KMS-11 (cell line): ENCODE measurements at regions not wholly inside any gene's neighbourhood (a gene's known extent, or its start where the extent isn't known, plus 50 kb on each side); places are given as distances from the start of the nearest gene placed in this dataset.

ENCODE experiments used
- H2AFZ ChIP-seq: fragments of 200-600 bp; sonication (generic); 2 replicates; pipeline ENCODE4 v1.6.1; 2016; ENCODE audit warnings: antibody characterized with exemption, mixed run types, low read depth
- H3K27ac ChIP-seq: fragments of 200-600 bp; sonication (generic); 2 replicates; pipeline ENCODE4 v1.6.1; 2016; ENCODE audit warnings: mild to moderate bottlenecking, mixed run types
- H3K27me3 ChIP-seq: fragments of 200-600 bp; sonication (generic); 2 replicates; pipeline ENCODE4 v1.6.1; 2017; ENCODE audit warnings: mild to moderate bottlenecking, low read depth, mixed run types, moderate library complexity; ENCODE audit not compliant: insufficient read depth
- H3K36me3 ChIP-seq: fragments of 200-600 bp; sonication (generic); 2 replicates; pipeline ENCODE4 v1.6.1; 2017; ENCODE audit warnings: mild to moderate bottlenecking, mixed run types; ENCODE audit not compliant: insufficient read depth
- H3K4me1 ChIP-seq: fragments of 200-600 bp; sonication (generic); 2 replicates; pipeline ENCODE4 v1.6.1; 2016; ENCODE audit warnings: mild to moderate bottlenecking, low read depth, mixed run types; ENCODE audit not compliant: poor library complexity, severe bottlenecking
- H3K4me2 ChIP-seq: fragments of 200-600 bp; sonication (generic); 2 replicates; pipeline ENCODE4 v1.7.0; 2016; ENCODE audit warnings: mild to moderate bottlenecking, mixed run types
- H3K4me3 ChIP-seq: fragments of 200-600 bp; sonication (generic); IDR thresholded peaks from 2 replicates; pipeline ENCODE4 v1.6.1; 2017; ENCODE audit warnings: low read depth, low read length, mixed read lengths; ENCODE audit not compliant: insufficient read depth
- H3K79me2 ChIP-seq: fragments of 200-600 bp; sonication (generic); 2 replicates; pipeline ENCODE4 v1.6.1; 2016; ENCODE audit warnings: low read depth, mixed run types; ENCODE audit not compliant: insufficient read depth
- H3K9ac ChIP-seq: fragments of 200-600 bp; sonication (generic); 2 replicates; pipeline ENCODE4 v1.6.1; 2016; ENCODE audit warnings: mild to moderate bottlenecking, mixed run types
- H4K20me1 ChIP-seq: fragments of 200-600 bp; sonication (generic); 2 replicates; pipeline ENCODE4 v1.6.1; 2016; ENCODE audit warnings: mild to moderate bottlenecking, mixed run types; ENCODE audit not compliant: insufficient read depth
- CTCF ChIP-seq: fragments of 200-600 bp; sonication (generic); conservative IDR thresholded peaks from 2 replicates; pipeline ENCODE4 v1.6.1; 2017; ENCODE audit warnings: low read depth, mild to moderate bottlenecking, antibody characterized with exemption, low read length, moderate library complexity, mixed read lengths

- no peak overlapping the region for H3K4me2 ChIP-seq
- H3K4me1 ChIP-seq: no peaks in the 10 kb centered on the region
- no peaks in the 10 kb centered on the region for H3K36me3 ChIP-seq
- TF ChIP-seq CTCF: no peak
- no peak overlapping the region for H3K9ac ChIP-seq
- no peak overlapping the region for H2AFZ ChIP-seq
- H3K27ac ChIP-seq: no peak overlapping the region
- no peaks in the 10 kb centered on the region for H4K20me1 ChIP-seq
- H3K4me3 ChIP-seq: no peak overlapping the region
- H3K79me2 ChIP-seq: no peaks in the 10 kb centered on the region
- H3K27me3 ChIP-seq: no peaks in the 10 kb centered on the region
These were observed 235.1 kb upstream of the TUT7 start for GRCh38 chr9:86589273-86589672.

GRCh38 chr9:86586144-86586494, 231.9 kb upstream of the TUT7 start:
- Histone ChIP-seq H2AFZ (no peak overlapping the region), H3K4me2 (no peak overlapping the region), H3K4me1 (no peaks in the 10 kb centered on the region), H4K20me1 (no peaks in the 10 kb centered on the region), H3K79me2 (no peaks in the 10 kb centered on the region), H3K9ac (no peak overlapping the region), H3K4me3 (no peak overlapping the region), H3K27ac (no peak overlapping the region), H3K27me3 (no peaks in the 10 kb centered on the region), H3K36me3 (no peaks in the 10 kb centered on the region)
- TF ChIP-seq CTCF: no peak

GRCh38 chr9:86585422-86586143, 231.4 kb upstream of the TUT7 start:
- Histone ChIP-seq H3K4me3 (no peak overlapping the region), H3K27ac (no peak overlapping the region), H2AFZ (no peak overlapping the region), H4K20me1 (no peaks in the 10 kb centered on the region), H3K9ac (no peak overlapping the region), H3K79me2 (no peaks in the 10 kb centered on the region), H3K4me2 (no peak overlapping the region), H3K36me3 (no peaks in the 10 kb centered on the region), H3K27me3 (no peaks in the 10 kb centered on the region), H3K4me1 (no peaks in the 10 kb centered on the region)
- no peak for TF ChIP-seq CTCF

GRCh38 chr9:86580688-86581087, 226.5 kb upstream of the TUT7 start:
- Histone ChIP-seq H3K4me2 (no peak overlapping the region), H3K27ac (no peak overlapping the region), H3K9ac (no peak overlapping the region), H3K4me1 (no peaks in the 10 kb centered on the region), H3K27me3 (no peaks in the 10 kb centered on the region), H3K36me3 (no peaks in the 10 kb centered on the region), H3K4me3 (no peak overlapping the region), H4K20me1 (no peaks in the 10 kb centered on the region), H2AFZ (no peak overlapping the region), H3K79me2 (no peaks in the 10 kb centered on the region)
- TF ChIP-seq CTCF: no peak
